NCI-H446 (cell line): ENCODE measurements at regions not wholly inside any gene's neighbourhood (a gene's known extent, or its start where the extent isn't known, plus 50 kb on each side); places are given as distances from the start of the nearest gene placed in this dataset.
"Not testable (repeated sequence)": the region's sequence is repeated elsewhere in the genome, so short reads cannot be mapped to it uniquely, and the experiment has no call there.

Experiments used
- DNase-seq, 2 experiments: peaks; one replicate each; lab custom pipeline; 2025; lab: John Stamatoyannopoulos, UW

DNA sequence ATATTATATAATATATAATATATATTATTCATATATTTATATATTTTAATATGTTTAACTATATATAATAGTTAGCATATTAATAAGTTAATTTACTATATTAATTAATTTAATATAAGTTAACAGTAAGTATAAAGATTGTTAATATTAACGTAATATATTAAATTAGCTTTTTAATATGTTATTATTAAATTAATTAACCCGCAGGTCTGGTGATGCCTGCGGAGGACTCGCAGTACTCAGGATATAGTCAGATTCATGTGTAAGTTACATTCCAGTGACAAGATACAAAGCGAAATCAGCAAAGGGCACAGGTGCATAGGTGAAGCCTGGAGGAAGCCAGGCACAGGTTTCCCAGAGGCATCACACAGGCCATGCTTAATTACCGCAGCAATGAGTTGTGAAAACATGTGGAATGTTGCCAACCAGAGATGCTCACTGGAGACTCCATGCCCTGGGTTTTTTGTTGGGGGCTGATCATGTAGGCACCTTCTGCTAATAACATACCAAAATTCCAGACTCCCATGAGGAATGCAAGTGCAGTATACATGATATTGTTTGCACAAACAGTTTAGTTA is 130.4 kb upstream of the MPHOSPH6 start:
- DNase-seq = no peak

GRCh38 chr16:82298472-82298871 is 128.4 kb upstream of the MPHOSPH6 start:
- DNase-seq = no peak

DNA sequence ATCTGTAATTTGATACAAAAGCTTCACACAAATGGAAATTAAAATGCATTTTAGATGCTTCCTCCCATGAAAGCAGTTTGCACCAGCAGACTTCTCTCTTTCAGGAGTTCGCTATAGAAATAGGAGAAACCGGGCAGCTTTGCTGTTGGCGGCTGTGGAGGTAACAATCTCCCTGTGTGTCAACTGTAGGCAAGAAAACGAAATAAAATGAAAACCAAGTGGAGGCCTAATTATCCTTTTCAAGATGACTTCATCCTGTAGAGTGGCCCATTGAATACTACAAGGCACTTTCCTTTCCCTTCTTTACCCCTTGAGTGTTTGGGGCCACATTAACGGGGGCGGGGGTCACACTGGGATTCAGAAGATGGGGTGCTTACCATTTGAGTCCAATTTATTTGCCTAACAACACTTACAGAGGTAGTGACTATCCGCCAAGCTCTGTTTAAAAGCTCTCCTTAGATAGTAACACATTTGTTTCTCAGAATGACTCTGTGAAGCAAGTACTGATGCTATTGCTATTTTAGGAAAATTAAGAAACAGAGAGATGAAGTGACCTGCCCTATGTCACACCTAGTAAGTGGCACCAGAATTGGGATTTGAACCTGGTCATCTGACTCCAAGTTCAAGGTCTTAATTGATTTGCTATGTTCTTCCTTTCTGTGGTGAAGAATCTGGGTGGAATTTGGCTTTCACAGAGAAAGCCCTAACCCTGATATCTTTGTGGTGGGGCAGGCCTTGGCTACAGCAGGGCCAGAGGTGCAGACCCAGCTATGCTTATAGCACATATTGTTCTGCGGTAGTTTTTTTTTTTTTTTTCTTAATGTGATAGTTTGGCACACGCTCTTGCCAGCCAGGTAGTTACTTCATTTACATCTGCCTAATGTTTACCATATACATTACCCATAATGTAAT is 125.5 kb upstream of the MPHOSPH6 start:
- no peak for DNase-seq

DNA sequence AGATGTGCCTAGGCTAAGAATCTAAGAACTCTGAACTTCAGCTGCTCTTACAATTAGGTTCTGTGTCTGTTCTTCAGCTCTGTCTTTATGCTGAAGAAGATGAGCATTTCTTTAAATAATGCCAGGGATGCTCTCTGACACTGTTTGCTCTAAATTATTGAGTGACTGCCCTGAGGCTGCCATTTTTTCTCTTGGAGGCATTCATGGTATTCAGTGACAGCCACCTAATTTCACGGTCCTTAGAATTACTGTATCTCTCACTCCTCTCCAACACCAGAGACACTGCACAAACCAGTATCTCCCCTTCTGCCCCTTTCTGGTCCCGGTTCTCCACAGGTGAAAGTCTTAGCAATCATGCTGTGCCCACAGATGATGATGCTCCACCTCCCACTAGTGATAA is 123.6 kb upstream of the MPHOSPH6 start:
- DNase-seq = no peak

DNA sequence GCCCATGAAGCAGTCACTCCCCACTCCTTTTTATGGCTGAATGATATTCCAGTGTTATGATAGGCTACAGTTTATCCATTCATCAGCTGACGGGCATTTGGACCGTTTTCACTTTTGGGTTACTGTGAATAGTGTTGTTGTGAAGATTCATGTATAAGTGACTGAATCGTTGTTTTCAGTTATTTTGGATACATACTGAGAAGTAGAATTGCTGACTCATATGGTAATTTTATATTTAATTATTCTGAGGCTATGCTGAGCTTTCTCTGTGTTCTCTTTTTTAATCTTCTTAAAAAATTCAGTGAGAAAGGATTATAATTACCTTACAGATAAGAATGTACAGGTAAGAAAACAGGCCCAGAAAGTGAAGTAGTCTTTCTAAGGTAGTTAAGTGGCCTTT is 117.9 kb upstream of the MPHOSPH6 start:
- no peak for DNase-seq

GRCh38 chr16:82282662-82283061 is 112.6 kb upstream of the MPHOSPH6 start:
- DNase-seq = no peak

DNA sequence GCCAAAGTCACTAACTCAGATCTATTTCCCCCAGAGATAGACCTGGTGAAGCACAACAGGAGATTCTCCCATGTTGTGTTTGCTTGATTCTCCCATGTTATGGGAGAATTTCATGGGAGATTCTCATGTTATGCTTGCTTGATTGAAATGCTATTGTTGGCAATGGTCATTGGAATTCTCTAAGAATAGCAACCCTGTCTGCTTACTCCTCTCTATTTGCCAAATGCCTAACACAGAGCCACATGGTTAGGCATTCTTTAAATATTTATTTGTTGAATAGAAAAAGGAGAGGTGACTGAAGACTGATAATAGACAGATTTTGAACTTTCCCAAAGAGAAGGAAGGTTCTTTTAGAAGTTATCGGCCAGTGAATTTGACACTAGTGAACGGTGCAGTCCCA is 111.5 kb upstream of the MPHOSPH6 start:
- no peak for DNase-seq

DNA sequence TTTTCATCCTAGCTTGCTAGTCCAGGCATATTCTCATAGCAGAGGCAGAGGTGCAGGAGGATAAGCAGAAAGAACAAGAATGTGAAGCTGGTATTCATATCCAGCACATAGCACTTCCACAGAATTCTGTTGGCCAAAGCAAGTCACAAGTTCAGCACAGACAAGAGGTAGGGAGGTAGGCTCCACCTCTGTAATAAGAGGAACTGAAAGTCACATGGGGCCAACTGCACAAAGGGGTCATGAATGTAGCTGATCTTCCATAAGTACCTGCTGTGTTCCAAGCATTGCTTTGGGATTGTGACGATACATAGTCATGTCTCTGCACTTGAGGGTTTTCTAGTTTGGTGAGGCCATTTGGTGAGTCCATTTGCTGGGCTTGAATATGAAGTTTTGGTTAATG is 110.8 kb upstream of the MPHOSPH6 start:
- DNase-seq = no peak

DNA sequence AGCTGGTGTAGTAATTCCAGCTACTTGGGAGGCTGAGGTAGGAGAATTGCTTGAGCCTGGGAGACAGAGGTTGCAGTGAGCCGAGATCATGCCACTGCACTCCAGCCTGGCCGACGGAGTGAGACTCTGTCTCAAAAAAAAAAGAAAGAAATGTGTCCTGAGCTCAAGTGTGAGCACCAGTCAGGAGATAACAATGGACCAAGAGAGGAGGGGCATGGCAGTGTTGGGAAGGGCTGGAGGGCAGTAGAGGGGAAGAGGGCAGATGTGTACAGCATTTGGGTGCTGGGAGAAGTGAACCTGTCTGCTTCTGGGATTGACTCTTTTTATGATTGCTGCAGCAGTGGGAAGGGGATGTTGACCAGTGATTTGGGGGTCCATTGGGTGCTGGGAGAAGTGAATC is 105.3 kb upstream of the MPHOSPH6 start:
- not testable (repeated sequence) for DNase-seq

GRCh38 chr16:82271636-82272035 is 101.6 kb upstream of the MPHOSPH6 start:
- no peak for DNase-seq

- DNase-seq = not testable (repeated sequence)
These were observed 97.7 kb upstream of the MPHOSPH6 start for GRCh38 chr16:82267675-82268074.

- DNase-seq = no peak
These were observed 95.8 kb upstream of the MPHOSPH6 start for GRCh38 chr16:82265809-82266208.

GRCh38 chr16:82264756-82265155 is 94.7 kb upstream of the MPHOSPH6 start:
- no peak for DNase-seq

DNA sequence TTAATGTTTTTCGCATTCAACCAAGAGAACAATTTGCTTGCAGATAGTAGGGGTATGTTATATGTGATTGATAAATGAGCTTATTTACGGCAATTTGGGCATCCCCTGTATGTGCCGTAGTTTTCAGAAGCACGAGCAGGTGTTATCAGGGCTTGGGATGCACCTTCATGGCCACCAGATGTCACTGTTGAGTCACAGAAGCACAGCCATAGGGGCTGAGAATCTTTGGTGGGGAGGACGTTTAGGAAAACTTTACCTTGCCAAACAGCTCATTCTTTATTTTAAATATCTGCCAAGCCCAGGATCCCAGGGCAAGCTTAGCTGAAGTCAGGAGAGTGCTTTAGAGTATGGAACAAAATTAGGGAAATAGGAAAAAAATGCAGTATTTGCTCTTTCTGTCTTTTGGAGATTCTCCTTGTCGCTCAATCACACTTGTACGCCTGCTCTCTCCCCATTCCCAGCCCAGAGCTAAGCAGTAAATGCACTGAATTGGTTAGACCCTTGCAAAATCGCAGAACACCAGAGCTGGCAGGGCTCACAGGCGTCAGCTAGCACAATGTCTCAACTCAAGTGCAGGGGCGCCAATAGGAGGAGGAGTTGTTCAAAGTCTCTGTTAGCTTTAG is 93.6 kb upstream of the MPHOSPH6 start:
- DNase-seq = peak in 1 of 2 experiments; percentile 27

DNA sequence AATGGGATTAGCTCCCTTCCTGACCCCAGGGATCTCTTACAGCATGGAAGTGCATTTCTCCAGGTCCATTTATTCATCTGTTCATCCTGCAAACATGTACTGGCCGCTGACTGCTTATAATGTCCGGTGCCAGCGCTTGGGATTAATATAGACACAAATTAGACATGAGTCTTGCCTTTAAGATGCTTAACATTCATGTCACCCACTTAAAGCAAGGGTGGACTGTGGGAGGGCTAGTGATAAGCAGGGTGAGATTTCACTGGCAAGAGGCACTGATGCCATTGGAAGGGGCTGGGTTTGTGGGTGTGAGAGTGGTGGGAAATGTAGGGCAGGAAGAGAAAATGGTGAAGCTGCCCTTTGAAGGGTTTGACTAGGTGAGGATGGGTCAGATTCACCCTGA is 92.2 kb upstream of the MPHOSPH6 start:
- no peak for DNase-seq

GRCh38 chr16:82260212-82260795 is 90.3 kb upstream of the MPHOSPH6 start:
- DNase-seq = no peak

DNA sequence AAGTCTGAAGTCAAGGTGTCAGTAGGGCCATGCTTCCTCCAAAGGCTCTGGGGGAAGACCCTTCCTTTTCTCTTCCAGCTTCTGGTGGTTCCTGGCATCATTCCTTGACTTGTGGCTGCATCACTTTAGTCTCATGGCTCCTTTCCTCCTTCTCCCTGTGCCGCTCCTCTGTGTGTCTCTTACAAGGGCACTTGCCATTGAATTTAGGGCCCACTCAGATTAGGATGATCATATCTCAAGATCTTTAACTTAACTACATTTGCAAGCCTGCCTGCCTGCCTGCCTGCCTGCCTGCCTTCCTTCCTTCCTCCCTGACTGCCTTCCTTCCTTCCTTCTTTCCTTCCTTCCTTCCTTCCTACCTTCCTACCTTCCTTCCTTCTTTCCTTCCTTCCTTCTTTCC is 89.7 kb upstream of the MPHOSPH6 start:
- DNase-seq = no peak

GRCh38 chr16:82257990-82258389 is 88.0 kb upstream of the MPHOSPH6 start:
- no peak for DNase-seq

DNA sequence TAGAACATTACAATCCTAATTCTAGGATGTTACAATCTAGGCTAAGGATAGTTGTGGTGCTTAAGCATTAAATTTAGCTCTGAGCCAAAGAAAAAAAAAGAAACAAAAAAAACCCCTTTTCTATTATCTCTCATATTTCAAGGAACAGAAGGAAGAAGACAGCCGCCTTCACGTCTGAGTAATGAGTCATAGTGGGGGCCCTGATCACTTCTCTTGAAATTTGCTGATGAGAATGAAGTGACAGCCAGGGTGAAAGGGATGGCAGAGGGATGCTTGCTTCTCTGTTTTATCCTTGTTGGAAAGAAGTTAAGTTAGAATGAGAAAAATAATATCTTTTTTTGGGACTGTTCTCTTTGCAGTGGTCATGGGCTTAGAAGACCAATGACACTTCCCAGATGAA is 82.6 kb upstream of the MPHOSPH6 start:
- no peak for DNase-seq

- no peak for DNase-seq
These were observed 78.7 kb upstream of the MPHOSPH6 start for GRCh38 chr16:82248677-82249076.

- no peak for DNase-seq
These were observed 78.1 kb upstream of the MPHOSPH6 start for GRCh38 chr16:82248012-82248656.

GRCh38 chr16:82242201-82242600 is 72.2 kb upstream of the MPHOSPH6 start:
- no peak for DNase-seq
